Astrocyte of the spinal cord (primary cell): ENCODE measurements at regions not wholly inside any gene's neighbourhood (a gene's known extent, or its start where the extent isn't known, plus 50 kb on each side); places are given as distances from the start of the nearest gene placed in this dataset.

Source experiments
- DNase-seq: peaks from one replicate; pipeline ENCODE4 v3.0.0; 2011; ENCODE audit warnings: low read depth, low spot score
- H3K4me3 ChIP-seq: 2 replicates; pipeline ENCODE4 v1.5.1; 2011; ENCODE audit warnings: low read depth, mild to moderate bottlenecking, low read length, moderate library complexity
- CTCF ChIP-seq: IDR thresholded peaks from 2 replicates; pipeline ENCODE4 v1.5.1; 2012; ENCODE audit warnings: low read depth, mild to moderate bottlenecking, low read length, inconsistent platforms
- in situ Hi-C: cut with HindIII; loops from 2 replicates; pipeline ENCODE4 v1.10.0; 2017; ENCODE audit warnings: low sequenced_read_pairs

DNA sequence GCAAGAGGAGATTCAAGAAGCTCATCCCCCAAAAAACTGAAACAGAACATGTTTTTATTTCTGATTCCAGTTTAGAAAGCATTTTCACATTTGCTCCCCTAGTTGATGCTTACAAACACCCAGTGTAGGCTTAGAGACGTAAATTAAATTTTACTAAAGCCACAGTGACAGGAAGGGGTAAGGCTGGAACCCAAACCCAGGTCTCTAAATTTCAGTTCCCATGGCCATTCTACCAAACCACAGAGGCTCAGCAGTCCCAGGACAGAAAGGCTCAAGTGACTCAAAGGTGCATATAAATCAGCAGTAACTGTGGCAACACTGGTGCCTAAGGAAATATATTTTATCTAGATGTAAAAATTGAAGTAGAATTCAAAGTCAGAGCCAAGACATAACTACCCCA lies 128.7 kb downstream of the CEP120 start:
- no peak for TF ChIP-seq CTCF

GRCh38 chr5:123289210-123289609 lies 134.0 kb downstream of the CEP120 start:
- no peak for TF ChIP-seq CTCF
- no peak for DNase-seq
- in situ Hi-C loops, result no loop called here
- no peak overlapping the region for H3K4me3 ChIP-seq

More for the DNA sequence above, 128.7 kb downstream of the CEP120 start:
- H3K4me3 ChIP-seq, result no peak overlapping the region
- in situ Hi-C loops, result no loop called here
- DNase-seq, result no peak

- DNase-seq, result no peak
- in situ Hi-C loops, result no loop called here
- no peak overlapping the region for H3K4me3 ChIP-seq
- no peak for TF ChIP-seq CTCF
These were observed 135.3 kb downstream of the CEP120 start for GRCh38 chr5:123287881-123288280.

DNA sequence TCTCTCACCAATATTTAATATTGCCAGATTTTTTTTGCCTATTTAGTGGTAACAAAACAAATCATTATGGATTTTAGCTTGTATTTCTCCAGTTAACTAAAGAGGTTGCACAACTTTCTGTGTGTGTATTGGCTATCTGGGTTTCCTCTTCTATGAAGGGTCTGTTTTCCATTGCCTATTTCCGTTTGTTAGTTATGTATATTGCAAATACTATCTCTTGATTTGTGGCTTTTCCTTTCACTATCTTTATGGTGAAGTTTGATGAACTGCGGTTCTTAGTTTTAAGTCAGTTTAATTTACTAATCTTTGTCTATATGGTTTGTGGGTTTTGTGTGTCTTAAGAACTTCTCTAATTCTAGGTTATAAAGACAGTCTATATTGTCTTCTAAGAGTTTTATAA lies 136.3 kb downstream of the CEP120 start:
- no peak for DNase-seq
- in situ Hi-C loops, result no loop called here
- TF ChIP-seq CTCF, result no peak
- no peak overlapping the region for H3K4me3 ChIP-seq

DNA sequence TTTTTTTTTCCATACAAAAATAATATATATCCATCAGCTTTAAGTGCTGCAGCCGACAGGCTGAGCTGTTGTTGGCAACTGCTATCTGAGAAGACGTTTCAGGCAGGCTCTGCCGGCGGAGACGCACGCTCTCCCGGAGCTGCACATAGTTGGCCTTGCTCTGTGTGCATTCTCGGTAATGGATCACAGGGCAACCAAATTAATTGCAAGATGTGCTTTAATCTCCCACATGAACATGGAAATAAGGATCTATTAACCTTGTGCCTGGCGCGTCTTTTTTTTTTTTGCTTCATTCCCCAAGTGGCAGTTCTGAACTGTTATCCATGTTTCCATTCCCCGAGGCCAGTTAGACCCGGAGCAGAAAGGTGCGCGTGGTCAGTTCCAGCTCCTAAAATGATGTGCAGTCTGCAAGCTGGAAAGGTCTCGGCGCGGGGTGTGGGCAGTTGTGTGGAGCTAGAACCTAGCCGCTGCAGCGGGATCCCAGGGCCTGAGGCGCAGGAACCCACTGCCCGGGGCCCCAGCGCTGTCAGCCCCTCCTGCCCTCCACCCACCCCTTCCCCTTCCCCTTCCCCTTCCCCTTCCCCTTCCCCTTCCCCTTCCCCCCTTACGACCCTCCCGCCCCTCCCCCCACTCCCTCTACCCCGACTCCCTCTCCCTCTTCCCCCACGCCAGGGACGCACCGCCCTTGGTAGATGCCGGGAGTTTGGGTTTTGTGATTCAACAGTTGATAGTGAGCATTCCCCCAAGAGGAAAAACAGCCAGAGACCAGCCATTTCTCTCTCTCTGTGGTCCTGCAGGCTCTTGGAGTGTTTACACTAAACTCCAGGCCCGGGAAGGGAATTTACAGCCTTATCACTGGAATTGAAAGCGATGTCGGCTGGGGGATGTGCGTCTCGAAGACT lies 137.8 kb downstream of the CEP120 start:
- in situ Hi-C loops, result no loop called here
- peak; percentile 35 for DNase-seq
- H3K4me3 ChIP-seq, result peak overlapping the region; percentile 34
- no peak for TF ChIP-seq CTCF

DNA sequence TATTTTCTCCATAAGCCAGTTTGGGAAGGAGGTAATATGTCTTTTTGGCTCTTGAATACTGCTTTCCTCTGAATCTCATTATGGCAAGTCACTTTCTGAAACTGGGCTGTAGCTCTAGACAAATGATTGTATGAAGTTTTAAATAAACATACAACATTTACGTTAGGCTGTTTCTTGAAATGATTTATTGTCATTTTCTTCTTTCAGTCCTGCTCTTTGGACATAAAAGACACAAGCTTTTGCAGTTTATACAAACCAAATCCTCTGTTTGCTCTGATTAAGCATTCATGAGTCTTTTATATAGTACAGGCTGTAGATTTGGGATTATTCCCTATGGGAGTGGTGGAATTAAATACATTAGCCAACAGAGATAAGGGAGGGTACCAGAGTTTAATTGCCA lies 139.7 kb downstream of the CEP120 start:
- no peak for DNase-seq
- H3K4me3 ChIP-seq, result no peak overlapping the region
- no peak for TF ChIP-seq CTCF
- in situ Hi-C loops, result no loop called here
